Epidermal melanocyte (primary cell): ENCODE measurements at regions not wholly inside any gene's neighbourhood (a gene's known extent, or its start where the extent isn't known, plus 50 kb on each side); places are given as distances from the start of the nearest gene placed in this dataset.
"Not testable (repeated sequence)": the region's sequence is repeated elsewhere in the genome, so short reads cannot be mapped to it uniquely, and the experiment has no call there.

ENCODE experiments used
- DNase-seq: peaks from one replicate; pipeline ENCODE4 v3.0.0; 2011; ENCODE audit warnings: low spot score; ENCODE audit not compliant: insufficient read length

- DNase-seq: no peak
Measured at GRCh38 chr6:115276881-115277565, 783.7 kb downstream of the FRK start.

DNA sequence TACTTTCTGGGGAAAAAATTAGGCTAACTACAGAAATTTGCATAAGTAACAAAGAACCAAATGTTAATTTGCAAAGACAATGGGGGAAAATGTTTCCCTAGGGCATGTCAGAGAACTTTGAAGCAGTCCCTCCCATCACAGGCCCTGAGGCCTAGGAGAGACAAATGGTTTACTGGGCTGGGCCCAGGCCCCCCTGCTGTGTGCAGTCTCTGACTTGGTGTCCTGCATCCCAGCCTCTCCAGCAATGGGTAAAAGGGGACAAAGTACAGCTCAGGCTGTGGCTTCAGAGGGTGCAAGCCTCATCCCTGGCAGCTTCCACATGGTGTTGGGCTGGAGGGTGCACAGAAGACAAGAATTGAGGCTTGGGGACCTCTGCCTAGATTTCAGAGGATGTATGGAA is 788.4 kb downstream of the FRK start:
- DNase-seq: no peak

- no peak for DNase-seq
Measured at GRCh38 chr6:115271434-115271833, 789.3 kb downstream of the FRK start.

DNA sequence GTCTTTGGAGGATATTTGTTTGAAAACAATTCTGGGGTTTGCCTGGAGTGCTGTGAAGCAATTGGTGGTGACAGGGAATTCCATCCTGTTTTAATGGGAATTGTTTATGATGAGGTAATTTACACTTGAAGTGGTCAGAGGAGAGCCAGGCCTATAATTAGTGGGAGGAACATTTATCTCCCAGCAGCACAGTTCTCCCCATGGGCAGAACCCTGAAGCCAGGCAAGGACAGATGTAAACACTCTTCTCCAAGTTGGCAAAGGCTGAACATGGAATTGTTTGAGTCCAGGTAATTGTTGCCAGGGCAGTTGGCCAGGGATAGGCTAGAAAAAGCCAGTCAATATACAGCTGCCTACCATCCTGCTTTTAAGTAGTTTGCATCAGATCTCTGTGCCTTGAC is 789.7 kb downstream of the FRK start:
- DNase-seq: no peak

- no peak for DNase-seq
Measured at GRCh38 chr6:115241373-115241772, 819.3 kb downstream of the FRK start.

GRCh38 chr6:115221198-115221597 is 839.5 kb downstream of the FRK start:
- no peak for DNase-seq

GRCh38 chr6:115220551-115221159 is 840.0 kb downstream of the FRK start:
- no peak for DNase-seq

GRCh38 chr6:115219645-115220044 is 841.0 kb downstream of the FRK start:
- no peak for DNase-seq

- no peak for DNase-seq
Measured at GRCh38 chr6:115216835-115217234, 843.9 kb downstream of the FRK start.

DNA sequence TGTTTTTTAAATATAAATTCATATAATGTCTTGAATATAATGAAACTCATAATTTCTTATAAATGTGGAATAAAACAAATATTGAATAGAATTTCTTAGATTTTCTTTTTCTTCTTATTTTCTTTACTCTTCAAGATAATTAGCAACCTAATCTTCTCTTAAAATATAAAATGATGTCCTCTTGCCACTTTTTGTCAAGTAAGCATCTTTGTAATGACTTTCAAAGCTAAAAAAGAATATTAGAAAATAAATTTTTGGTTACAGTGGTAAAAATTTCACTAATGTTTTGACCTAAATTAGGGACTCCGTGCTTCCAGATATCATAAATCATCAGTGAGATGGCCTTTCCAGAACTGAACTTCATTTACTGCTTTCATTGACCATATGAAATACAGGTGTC is 846.4 kb downstream of the FRK start:
- DNase-seq: no peak

DNA sequence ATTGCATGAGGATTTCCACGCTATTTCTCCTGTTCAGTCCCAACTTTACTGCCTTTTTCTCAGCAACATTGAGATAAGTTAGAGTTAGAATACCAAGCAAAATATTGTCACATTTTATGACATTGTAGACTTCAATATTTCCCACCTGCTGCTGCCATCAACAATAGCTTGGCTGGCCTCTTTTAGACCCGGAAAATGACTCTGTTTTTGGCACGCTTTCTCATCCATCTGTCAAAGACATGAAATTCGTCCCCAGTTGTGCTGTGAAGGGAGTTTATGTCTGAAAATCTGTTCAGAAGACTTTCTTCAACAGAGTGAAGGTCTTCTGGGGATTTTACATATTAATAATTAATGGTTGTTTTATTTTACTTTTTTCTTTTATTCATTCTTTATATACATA is 857.3 kb downstream of the FRK start:
- no peak for DNase-seq

DNA sequence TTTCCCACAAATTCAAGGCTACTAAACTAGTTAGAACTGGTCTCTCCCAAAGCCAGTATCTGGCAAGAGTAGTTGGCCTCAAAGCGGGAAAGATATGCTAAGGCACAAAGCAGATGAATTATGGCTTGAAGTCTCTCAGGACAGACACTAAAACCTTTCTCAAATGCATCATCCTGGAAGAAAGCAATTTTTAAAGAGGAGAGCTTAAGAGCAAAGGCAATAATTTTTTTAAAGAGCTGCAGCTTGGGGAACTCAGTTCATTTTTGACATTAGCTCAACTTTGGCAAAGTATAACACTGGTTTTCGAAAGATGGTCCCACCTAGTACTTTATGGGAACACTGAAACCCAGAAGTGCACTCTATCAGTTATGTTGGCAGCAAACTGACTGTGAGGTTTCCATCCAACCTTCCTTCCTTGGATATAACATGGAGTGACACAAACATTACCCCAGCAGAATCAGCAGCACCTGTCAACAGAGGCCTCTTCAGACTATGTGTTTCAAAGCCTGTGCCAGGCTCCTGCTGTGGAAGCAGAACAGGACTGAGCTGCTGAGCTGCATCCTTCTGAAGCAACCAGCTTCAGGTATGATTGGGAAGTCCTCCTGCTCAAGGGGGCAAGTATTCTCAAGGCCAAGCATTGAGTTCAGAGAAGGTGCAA is 852.3 kb upstream of the HS3ST5 start:
- no peak for DNase-seq

GRCh38 chr6:115191989-115192388 is 849.2 kb upstream of the HS3ST5 start:
- DNase-seq: no peak

DNA sequence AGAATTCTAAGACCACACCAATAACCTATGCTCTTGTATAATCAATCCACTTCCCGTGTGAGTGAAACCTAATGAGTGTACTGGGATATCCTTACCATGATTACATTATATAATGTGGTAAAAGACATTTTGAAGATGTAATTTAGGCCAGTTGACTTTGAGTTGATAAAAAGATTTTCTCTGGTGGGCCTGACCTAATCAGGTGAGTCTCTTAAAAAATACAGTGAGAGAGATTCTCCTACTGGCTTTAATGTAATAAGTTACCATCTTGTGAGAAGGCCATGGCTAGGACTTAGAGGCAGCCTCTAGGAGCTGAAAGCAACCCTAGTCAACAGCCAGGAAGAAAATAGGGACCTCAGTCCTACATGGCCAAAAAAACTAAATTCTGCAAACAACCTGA is 847.7 kb upstream of the HS3ST5 start:
- DNase-seq: no peak

GRCh38 chr6:115175456-115175855 is 832.6 kb upstream of the HS3ST5 start:
- DNase-seq: not testable (repeated sequence)

DNA sequence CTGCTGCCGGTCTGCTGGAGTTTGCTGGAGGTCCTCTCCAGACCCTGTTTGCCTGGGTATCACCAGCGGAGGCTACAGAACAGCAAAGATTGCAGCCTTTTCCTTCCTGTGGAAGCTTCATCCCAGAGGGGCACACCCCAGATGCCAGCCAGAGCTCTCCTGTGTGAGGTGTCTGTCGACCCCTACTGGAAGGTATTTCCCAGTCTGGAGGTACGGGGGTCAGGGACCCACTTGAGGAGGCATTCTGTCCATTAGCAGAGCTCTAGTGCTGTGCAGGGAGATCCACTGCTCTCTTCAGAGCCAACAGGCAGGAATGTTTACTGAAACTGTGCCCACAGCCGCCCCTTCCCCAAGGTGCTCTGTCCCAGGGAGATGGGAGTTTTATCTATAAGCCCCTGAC is 823.1 kb upstream of the HS3ST5 start:
- not testable (repeated sequence) for DNase-seq

GRCh38 chr6:115159733-115160132 is 816.9 kb upstream of the HS3ST5 start:
- no peak for DNase-seq

- DNase-seq: no peak
Measured at GRCh38 chr6:115137910-115138309, 795.1 kb upstream of the HS3ST5 start.

- no peak for DNase-seq
Measured at GRCh38 chr6:115133790-115134189, 791.0 kb upstream of the HS3ST5 start.

GRCh38 chr6:115131709-115132490 is 789.1 kb upstream of the HS3ST5 start:
- DNase-seq: no peak

DNA sequence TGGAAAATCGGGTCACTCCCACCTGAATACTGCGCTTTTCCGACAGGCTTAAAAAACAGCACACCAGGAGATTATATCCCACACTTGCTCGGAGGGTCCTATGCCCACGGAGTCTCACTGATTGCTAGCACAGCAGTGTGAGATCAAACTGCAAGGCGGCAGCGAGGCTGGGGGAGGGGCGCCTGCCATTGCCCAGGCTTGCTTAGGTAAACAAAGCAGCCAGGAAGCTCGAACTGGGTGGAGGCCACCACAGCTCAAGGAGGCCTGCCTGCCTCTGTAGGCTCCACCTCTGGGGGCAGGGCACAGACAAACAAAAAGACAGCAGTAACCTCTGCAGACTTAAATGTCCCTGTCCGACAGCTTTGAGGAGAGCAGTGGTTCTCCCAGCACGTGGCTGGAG is 778.7 kb upstream of the HS3ST5 start:
- DNase-seq: not testable (repeated sequence)

- no peak for DNase-seq
Measured at GRCh38 chr6:115120391-115120790, 777.6 kb upstream of the HS3ST5 start.
